AG04450 (cell line): ENCODE measurements at regions not wholly inside any gene's neighbourhood (a gene's known extent, or its start where the extent isn't known, plus 50 kb on each side); places are given as distances from the start of the nearest gene placed in this dataset.
"Not testable (repeated sequence)": the region's sequence is repeated elsewhere in the genome, so short reads cannot be mapped to it uniquely, and the experiment has no call there.

Experiments
- CTCF ChIA-PET: fragments of 300-600, 350-600 bp; formaldehyde crosslinking; extraction: SDS; loops from one replicate; lab custom pipeline; 2022; ENCODE audit warnings: antibody characterized with exemption, inconsistent platforms; lab: Charles Lee
- POLR2A ChIA-PET: fragments of 350-600 bp; formaldehyde crosslinking; extraction: SDS; loops from one replicate; lab custom pipeline; 2021; ENCODE audit warnings: antibody characterized with exemption, inconsistent platforms; lab: Yijun Ruan, JAX
- DNase-seq: peaks from one replicate; pipeline ENCODE4 v3.0.0-alpha.2; 2011; ENCODE audit warnings: low read depth, low spot score
- H3K27ac ChIP-seq: one replicate; pipeline ENCODE4 v1.5.1; 2012; ENCODE audit warnings: low read depth, low read length, control low read depth
- H3K27me3 ChIP-seq: one replicate; pipeline ENCODE4 v1.6.0; 2012; ENCODE audit warnings: low read length; ENCODE audit not compliant: control insufficient read depth, insufficient read depth
- H3K4me3 ChIP-seq: 2 replicates; pipeline ENCODE4 v1.5.1; 2011; ENCODE audit warnings: mild to moderate bottlenecking, low read depth, low read length, control low read depth
- H3K9me3 ChIP-seq: 2 replicates; pipeline ENCODE4 v1.5.1; 2012; ENCODE audit warnings: low read length; ENCODE audit not compliant: control insufficient read depth, insufficient read depth
- TF ChIP-seq, protein P1 (sequence below): IDR thresholded peaks from 2 replicates; pipeline ENCODE4 v1.5.1; 2011; ENCODE audit warnings: low read depth, low read length, control low read depth, inconsistent platforms

DNA sequence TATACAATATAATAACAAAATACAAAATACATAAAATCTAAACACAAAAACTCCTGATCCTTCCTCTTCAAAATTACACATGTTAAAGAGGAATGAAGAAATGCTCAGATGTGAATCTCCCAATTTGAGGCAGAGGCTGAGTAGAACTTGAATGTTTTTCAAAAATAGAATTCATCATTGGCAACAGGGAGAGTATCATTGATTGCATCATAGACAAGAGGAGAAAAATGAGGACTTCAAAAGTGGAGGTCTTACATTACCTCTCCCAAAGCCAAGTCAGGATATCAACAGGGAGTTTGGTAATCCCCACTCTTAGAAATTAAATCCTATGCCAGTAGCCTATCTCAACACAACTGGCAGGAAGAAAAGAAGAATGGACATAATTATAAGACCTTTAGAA lies 2023.9 kb upstream of the CELF4 start:
- no peak for DNase-seq
- no peaks in the 10 kb centered on the region for H3K27me3 ChIP-seq
- TF ChIP-seq, protein P1, sequence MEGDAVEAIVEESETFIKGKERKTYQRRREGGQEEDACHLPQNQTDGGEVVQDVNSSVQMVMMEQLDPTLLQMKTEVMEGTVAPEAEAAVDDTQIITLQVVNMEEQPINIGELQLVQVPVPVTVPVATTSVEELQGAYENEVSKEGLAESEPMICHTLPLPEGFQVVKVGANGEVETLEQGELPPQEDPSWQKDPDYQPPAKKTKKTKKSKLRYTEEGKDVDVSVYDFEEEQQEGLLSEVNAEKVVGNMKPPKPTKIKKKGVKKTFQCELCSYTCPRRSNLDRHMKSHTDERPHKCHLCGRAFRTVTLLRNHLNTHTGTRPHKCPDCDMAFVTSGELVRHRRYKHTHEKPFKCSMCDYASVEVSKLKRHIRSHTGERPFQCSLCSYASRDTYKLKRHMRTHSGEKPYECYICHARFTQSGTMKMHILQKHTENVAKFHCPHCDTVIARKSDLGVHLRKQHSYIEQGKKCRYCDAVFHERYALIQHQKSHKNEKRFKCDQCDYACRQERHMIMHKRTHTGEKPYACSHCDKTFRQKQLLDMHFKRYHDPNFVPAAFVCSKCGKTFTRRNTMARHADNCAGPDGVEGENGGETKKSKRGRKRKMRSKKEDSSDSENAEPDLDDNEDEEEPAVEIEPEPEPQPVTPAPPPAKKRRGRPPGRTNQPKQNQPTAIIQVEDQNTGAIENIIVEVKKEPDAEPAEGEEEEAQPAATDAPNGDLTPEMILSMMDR, result no peak
- ChIA-PET CTCF (no interaction called here), POLR2A (no interaction called here)
- no peak overlapping the region for H3K4me3 ChIP-seq
- no peak overlapping the region for H3K27ac ChIP-seq
- no peaks in the 10 kb centered on the region for H3K9me3 ChIP-seq

DNA sequence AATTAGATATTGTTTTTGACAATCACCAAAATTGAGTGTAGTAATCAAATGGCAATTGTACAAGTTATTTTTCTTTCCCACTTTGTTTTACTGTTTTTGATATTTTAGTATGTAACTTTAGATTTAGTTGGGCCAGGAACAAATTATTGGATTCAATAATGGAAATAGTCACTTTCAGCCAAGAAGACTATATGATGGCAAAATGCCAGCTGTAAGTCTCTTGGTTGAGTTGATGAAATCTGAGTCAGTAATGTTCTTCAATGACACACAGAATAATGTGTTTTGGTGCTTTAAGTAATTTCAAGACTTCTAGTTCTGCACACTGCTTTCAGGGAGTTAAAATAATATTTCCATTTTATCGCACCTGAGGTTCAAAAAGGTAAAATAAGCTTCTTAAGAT lies 2022.0 kb upstream of the CELF4 start:
- Histone ChIP-seq H3K27ac (no peak overlapping the region), H3K4me3 (no peak overlapping the region), H3K27me3 (no peaks in the 10 kb centered on the region), H3K9me3 (no peaks in the 10 kb centered on the region)
- DNase-seq, result no peak
- TF ChIP-seq, protein P1, result no peak
- CTCF ChIA-PET, result no interaction called here
- POLR2A ChIA-PET, result no interaction called here

DNA sequence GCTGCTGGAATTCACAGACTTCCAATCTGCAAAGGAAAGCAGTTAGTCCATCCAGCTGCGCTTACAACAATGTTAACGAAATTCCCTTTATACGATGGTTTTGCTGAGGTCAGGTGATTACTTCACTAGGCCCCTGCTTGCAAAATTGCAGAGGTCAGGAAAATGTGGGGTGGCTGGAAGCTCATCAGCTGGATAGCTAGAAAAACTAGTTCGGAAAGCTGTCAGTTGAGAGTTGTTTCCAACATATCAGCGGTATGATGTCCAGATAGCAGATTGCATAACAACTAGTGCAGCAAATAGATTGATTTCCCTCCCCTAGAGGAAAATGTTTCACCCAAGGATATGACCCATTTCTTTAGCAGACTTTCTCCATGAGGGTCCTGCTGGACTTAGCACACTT lies 2021.1 kb upstream of the CELF4 start:
- H3K27ac ChIP-seq, result no peak overlapping the region
- ChIA-PET CTCF (no interaction called here), POLR2A (no interaction called here)

DNA sequence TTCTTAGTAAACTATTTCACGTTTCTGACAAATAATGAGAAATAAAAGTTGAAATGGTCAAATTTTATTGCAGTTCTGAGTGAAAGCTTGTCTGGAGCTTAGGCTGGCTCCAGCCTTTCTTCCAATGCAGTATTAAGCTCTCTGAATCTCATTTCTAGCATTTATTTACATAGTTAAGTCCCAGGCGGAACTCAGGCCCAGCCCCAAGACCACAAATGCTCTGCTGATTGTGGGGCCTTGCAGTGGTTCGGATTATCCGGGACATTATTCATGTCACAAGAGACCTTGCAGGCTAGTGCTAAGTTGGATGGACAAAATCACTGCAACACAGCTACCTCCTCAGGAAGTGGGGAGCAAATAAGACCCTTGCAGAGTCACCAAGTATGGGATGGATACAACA lies 2009.3 kb upstream of the CELF4 start:
- Histone ChIP-seq H3K27me3 (no peaks in the 10 kb centered on the region), H3K4me3 (no peak overlapping the region), H3K27ac (no peak overlapping the region), H3K9me3 (no peaks in the 10 kb centered on the region)
- ChIA-PET CTCF (interaction anchor here (0.8 to 1.8 kb wide), 3 partner anchors 81 to 267 kb away, joined by 3 to 6 read pairs (median 3); no protein-coding TSS in a partner anchor), POLR2A (no interaction called here)
- no peak for DNase-seq
- TF ChIP-seq, protein P1, result no peak

More for the DNA sequence above, 2021.1 kb upstream of the CELF4 start:
- TF ChIP-seq, protein P1, result no peak
- DNase-seq, result no peak
- Histone ChIP-seq H3K9me3 (no peaks in the 10 kb centered on the region), H3K4me3 (no peak overlapping the region), H3K27me3 (no peaks in the 10 kb centered on the region)

DNA sequence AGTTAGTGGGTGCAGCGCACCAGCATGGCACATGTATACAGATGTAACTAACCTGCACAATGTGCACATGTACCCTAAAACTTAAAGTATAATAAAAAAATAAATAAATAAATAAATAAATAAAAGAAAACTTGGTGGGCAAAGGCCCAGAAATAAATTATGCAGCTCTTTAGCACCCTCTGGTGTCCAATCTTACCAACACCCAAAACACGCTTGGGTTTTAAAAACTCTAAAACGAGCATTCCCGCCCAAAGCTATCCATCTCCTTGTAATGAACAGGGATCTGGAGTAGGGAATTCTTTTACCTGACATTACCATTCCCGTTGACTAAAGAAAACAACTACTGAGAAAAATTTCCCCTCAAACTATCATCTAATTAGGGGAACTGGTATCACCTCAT lies 2005.9 kb upstream of the CELF4 start:
- H3K27ac ChIP-seq, result no peak overlapping the region
- ChIA-PET CTCF (interaction anchor here (1.0 kb wide), 1 partner anchor 25 kb away, joined by 4 read pairs; no protein-coding TSS in a partner anchor), POLR2A (no interaction called here)
- H3K9me3 ChIP-seq, result no peaks in the 10 kb centered on the region
- no peak overlapping the region for H3K4me3 ChIP-seq
- no peak for DNase-seq
- TF ChIP-seq, protein P1, result peak; percentile 52
- no peaks in the 10 kb centered on the region for H3K27me3 ChIP-seq

DNA sequence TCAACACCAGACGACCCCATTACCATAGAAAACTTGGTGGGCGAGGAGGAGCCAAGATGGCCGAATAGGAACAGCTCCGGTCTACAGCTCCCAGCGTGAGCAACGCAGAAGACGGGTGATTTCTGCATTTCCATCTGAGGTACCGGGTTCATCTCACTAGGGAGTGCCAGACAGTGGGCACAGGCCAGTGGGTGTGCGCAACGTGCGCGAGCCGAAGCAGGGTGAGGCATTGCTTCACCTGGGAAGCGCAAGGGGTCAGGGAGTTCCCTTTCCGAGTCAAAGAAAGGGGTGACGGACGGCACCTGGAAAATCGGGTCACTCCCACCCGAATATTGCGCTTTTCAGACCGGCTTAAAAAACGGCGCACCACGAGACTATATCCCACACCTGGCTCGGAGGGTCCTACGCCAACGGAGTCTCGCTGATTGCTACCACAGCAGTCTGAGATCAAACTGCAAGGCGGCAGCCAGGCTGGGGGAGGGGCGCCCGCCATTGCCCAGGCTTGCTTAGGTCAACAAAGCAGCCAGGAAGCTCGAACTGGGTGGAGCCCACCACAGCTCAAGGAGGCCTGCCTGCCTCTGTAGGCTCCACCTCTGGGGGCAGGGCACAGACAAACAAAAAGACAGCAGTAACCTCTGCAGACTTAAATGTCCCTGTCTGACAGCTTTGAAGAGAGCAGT lies 2000.1 kb upstream of the CELF4 start:
- CTCF ChIA-PET, DNase-seq, H3K27ac ChIP-seq, H3K27me3 ChIP-seq, POLR2A ChIA-PET, H3K9me3 ChIP-seq, H3K4me3 ChIP-seq: not testable (repeated sequence)
